GM19397 (cell line): ENCODE measurements at regions not wholly inside any gene's neighbourhood (a gene's known extent, or its start where the extent isn't known, plus 50 kb on each side); places are given as distances from the start of the nearest gene placed in this dataset.
"Not testable (repeated sequence)": the region's sequence is repeated elsewhere in the genome, so short reads cannot be mapped to it uniquely, and the experiment has no call there.

Experiments used
- ATAC-seq: cut with Tn5 transposase; IDR thresholded peaks from one replicate; pipeline ENCODE4 v1.9.1; 2021; ENCODE audit warnings: mild to moderate bottlenecking, moderate library complexity; ENCODE audit not compliant: unreplicated experiment

DNA sequence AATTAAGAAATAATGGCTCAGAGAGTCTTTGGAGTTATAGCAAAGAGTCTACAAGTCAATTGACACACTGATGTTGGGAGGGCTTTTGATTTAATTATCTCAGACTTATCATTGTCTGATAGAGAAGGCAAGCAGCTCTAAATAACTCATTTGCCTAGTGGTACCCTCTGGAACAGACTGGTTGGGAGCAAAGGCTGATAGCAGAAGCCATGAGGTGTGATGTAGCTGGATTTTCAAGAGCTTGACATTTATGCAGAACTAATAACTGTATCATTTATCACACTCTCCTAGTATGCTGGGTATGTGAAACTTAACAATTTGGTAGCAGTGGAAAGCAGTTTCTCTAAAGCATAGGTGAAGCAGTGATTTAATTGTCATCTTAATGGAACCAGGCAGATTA is 380.6 kb downstream of the TENT5A start:
- no peak for ATAC-seq

DNA sequence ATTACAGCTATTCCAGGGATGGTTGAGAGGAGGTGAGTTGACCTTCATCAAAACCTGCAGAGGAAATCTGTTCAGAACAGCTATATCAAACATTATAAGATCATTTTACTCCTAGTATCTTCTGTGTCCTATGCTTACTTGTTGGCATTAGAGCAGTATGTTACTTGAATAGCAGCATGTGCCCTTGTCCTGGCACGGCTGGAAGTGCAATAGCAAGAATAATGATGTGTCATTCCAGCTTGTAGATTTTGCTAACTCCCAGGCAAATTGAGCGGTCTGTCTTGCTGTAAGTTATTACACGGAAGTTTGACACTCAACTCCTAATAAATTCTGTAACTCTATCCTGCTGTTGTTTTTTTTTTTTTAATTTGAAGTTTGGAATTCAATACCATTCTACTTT is 385.5 kb downstream of the TENT5A start:
- no peak for ATAC-seq

DNA sequence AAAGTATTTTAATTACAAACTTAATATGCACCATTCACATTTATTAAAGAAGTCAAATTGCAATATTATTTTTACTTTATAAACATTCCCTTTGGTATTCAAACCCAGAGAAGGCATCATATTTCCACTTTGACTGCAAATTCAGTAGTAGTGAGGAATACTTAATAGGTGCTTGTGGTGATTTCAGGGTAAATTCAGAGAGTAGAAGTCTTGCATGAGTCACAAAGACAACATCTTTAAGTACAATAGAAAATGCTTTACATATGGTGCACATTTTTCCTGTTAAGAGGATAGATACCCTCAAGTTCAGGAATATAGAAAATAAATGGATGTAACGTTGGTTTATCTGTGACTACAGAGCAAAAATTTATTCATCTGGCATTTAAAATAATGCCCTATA is 390.2 kb downstream of the TENT5A start:
- no peak for ATAC-seq

DNA sequence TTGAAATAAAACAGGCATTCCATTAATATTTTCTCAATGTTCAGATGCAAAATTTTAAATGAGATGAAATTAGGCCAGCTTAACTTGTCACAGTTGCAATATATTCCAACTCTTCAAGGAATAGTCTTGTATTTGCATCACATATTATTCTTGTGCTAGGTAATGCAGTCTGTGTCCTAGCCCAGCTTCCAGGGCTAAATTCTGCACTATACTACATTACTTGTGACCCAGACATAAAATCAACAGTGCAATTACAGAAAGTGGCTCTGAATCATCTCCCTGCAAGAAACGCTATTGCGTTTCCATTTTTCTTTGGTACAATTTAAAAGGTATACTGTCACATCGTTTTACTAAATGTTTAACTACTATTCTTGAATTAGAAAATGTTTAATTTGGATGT is 399.2 kb downstream of the TENT5A start:
- no peak for ATAC-seq

DNA sequence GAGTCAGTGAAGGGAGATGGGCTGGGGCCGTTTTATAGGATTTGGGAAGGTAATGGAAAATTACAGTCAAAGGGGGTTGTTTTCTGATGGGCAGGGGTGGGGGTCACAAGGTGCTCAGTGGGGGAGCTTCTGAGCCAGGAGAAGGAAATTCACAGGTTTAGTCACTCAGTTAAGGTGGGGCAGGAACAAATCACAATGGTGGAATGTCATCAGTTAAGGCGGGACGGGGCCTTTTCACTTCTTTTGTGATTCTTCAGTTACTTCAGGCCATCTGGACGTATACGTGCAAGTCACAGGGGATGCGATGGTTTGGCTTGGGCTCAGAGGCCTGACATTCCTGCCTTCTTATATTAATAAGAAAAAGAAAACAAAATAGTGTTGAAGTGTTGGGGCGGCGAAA is 408.5 kb downstream of the TENT5A start:
- ATAC-seq: not testable (repeated sequence)

DNA sequence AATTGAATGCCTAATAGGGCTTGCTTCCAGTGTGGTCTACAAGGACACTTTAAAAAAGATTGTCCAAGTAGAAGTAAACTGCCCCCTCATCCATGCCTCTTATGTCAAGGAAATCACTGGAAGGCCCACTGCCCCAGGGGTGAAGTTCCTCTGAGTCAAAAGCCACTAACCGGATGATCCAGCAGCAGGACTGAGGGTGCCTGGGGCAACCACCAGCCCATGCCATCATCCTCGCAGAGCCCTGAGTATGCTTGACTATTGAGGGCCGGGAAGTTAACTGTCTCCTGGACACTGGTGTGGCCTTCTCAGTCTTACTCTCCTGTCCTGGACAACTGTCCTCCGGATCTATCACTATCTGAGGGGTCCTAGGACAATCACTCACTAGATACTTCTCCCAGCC is 411.5 kb downstream of the TENT5A start:
- no peak for ATAC-seq

DNA sequence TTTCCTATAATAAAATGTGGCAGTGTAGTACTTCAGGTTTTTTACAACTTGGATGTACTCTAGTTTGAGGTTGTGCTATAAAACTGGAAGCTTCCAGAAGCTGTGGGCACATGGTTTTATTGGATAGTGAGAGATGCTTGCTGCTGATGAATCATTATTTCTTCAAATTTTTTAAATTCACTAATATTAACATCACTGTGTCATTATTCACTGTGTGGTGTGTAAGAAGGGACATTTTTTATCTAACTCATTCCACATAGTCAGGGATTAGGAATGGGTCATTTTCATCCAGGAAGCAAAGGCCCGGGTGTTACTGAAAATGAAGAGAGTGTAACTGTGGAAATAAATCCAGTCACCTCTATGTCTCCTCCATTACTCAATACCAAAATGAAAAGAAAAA is 421.0 kb downstream of the TENT5A start:
- ATAC-seq: no peak

DNA sequence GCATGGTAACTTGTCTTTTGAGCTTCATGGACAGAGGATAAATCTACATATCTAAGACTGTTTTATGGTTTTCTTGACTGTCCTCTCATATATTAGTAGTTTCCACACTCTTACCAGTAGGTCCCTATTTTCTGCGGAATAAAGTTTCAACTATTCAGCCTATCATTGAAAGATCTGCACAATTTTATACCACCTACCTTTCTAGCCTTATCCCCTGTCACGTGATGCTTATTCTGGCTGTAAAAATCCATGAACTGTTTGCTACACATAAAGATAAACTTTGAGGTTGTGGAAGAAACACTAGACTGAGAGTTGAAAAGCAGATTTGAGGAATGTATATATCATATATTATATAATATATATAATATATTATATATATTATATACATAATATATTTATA is 423.8 kb downstream of the TENT5A start:
- no peak for ATAC-seq

DNA sequence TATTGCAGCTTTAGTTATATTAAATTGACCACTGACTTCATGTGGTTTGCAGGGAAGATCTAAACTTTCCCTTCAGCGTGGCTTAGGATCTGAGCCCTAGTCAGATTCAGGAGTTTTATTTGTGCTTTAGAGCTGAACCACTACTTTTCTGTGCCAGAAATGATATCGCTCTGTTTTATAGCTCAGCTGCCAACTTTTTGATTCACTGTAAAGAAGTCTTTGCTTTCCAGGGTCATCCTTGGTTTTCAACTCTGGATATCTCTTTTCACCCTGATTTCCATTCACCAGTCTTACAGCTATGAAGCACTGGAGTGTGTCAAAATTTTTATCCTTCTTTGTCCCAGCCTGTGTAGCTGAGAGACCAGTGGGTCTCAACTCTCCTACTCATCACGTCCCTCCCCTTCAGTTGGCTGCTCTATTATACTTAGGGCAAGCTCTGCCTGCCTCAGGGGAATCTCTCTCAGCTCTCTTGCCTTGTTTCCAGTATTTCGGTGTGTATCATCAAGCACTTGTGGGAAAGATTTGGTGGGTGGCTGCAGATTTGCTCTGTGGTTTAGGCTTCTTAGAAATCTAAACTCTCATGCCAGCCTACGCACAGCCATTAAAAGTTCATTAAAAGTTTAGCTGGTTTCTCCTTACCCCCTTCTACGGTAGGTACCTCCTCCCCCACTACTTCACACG is 425.5 kb downstream of the TENT5A start:
- ATAC-seq: no peak

DNA sequence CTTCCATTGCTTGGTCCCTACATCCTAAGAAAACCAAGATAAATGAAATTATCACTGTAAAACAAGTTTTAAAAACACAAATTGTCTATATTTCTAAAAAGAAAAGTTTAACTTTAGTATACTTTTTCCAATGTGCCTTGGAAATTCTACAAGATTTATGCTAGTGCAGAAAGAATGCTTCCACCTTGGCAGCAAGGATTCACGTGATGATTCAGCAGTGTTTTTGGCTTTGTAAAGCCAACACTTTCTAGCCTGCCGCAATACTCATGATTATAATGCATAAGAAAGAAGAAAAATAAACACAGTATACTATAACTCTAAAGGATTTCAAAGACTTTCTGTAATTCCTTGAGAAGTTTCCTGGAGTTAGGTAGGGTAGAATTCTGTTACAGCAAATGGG is 442.7 kb downstream of the TENT5A start:
- ATAC-seq: no peak

DNA sequence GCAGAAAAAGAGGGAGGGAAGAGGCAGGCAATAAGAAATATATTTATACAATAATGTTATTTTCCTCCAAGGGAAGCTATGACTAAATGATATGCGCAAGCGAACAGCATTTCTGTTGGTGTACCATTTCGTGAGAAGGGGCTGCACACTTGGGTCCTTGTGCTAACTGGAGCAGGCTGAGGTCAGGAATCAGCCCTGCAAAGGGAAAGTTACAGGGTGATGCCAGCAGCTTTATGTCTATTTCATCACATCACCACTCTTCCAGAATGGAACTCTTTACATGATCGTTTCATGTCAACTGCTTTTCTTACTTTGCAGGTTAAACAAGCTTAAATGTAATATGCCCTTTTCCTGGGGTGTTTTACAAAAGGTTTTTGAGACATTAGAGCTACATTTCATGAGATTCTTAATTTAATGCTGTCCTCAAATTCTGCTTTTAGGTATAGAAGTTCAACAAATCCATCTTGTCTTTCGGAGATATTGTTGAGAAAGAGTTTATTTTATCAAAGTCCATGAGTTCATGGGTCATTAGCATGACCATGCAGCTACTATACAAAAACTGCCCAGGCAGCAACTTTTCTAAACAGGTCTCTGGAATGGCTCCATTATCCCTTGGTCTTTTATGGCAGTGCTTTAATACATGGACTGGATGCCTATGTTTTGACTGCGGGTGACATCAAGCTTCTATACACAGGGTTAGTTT is 443.8 kb downstream of the TENT5A start:
- no peak for ATAC-seq

DNA sequence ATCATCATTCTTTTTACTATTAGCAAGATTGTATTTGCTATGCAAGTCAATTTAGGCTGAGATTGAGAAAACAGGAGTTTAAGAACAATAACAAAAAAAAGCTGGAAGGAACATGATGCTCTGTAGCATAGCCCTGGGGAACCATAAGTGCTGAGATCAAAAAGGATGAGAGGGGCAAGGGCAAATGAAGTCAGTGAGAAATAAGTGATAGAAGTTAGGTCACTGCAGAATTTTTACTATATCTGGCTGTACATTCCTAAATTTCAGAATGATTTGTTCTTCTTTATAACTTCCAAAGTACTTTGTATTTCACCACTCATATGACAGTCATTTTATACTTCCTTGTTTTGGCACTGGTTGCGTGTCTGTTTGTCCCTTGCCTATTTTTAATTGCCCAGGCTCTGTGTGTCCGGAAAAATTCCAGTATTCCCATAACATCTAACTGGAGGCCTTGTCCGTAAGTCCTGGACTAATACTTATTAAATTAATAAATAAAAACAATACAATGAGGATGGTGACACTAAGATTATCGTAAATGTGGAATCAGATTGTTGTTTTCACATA is 444.7 kb downstream of the TENT5A start:
- no peak for ATAC-seq

DNA sequence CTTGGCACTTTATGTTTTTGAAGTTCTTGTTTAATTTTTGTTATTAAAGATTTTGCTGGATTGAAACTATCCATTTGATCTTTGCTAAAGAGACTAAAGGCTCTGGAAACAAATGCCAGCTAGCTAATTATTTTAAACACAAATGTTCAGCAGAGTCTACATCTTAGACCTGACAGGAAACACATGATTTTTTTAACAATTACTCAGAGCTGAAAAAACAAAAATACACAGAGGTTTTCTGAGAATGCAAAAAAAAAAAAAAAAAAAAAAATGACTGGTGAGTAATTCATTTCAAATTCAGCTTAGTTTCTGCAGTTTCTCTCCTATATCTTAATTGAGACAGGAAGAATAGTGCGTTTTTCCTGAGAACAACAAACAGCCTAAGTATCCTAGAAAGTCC is 448.0 kb downstream of the TENT5A start:
- no peak for ATAC-seq

DNA sequence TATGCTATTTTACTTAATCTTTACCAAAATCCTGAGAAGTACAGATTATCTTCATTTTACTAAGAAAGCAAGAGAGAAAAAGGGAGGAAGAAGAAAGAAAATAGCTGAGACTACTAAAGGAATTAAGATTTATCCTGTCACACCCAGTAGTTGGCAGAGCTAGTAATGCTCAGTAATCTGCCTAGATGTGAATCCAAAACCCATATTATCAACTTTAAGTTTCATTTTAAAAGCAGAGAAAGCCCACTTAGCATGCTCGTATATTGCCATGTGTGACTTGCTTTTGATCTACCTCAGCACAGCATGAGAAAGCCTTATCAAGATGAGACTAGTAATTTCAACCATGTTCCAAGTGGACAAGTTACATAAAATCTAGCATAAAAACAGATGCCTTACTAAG is 451.5 kb downstream of the TENT5A start:
- no peak for ATAC-seq

DNA sequence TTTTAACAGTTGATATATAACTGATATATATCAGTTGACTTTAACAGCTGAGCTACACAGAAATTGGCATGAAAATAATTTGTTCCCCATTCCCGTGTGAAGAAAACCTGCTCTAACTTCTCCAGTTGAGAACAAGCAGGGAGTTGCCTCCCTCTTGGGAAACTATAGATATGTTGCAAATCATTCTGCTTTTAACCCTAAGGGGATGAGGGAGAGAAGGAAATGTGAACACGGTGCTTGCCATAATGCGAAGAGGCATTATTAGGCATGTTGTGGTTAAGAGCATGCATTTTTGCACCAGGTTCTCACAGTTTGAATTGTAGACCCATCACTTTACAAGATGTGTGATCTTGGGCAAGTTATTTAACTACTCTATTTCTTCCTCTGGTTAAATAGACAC is 453.7 kb downstream of the TENT5A start:
- no peak for ATAC-seq

DNA sequence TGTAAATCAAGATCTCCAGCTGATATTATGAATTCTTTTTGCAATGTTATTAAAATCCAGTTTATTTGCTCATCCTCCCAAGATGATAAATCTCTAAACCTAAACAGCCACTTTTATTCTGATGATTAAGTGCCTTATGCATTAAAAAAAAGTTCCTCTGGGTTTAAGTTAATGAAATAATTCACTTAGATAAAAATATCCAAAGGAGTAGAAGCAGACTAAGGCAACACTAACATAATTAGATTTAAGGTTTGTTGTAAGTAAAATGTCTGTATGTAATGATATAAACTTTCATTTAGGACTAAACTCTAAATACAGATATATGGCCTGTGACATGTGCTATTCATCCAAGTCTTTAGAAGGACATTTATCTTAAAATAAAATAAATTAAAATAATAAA is 457.2 kb downstream of the TENT5A start:
- no peak for ATAC-seq

DNA sequence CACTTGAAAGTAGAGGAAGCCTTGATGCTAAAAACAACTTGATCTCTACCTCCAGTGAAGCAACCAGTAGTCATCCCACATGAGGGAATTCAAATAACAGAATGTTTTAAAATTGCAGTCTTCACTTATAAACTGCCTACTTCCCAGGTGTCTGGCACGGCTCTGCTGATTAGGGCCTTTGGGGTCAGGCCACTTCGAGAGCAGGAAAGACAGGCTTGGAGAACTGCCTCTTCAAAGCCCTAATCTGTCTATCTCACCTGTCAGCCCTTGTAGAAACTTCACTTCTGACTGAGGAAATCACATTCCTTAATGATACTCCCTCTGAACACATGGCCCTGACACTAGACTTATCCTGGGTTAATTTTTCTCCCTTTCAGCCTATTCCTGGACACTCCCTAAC is 458.6 kb downstream of the TENT5A start:
- no peak for ATAC-seq

DNA sequence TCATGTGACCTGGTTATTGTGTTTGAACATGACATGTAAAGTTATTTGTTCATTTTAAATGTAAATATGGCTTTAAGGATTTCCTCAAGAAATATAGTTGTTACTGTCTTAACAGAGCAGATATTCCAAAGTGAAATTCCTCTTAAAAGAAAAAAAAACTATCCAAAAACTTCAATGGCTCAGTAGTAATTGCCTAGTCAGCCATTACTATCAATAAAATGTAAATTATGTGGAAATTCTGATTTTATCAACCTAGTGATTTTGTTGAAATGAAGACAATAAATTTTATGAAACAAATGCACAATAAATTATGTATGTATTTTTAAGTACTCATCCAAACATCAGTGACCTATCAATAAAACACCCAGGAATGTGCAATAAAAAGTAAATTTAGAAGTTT is 463.3 kb downstream of the TENT5A start:
- no peak for ATAC-seq

DNA sequence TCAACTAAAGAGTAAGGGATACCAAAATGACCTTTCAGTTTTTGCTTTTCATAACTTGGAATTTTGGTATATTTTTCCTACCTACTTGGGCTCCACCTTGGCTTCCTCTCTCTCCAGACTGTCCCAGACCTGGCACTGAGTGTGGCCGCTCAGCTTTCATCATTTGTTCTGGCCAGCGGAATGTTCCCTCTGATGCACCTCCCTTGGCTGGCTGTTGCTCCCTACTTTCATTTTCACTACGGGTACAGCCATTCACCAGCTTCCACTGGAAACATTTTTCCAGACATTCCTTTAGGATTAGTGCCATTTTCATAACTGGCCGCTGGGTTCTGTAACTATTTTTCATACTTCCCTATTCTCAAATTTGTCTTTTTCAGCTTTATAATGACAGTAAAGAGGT is 487.4 kb downstream of the TENT5A start:
- no peak for ATAC-seq

DNA sequence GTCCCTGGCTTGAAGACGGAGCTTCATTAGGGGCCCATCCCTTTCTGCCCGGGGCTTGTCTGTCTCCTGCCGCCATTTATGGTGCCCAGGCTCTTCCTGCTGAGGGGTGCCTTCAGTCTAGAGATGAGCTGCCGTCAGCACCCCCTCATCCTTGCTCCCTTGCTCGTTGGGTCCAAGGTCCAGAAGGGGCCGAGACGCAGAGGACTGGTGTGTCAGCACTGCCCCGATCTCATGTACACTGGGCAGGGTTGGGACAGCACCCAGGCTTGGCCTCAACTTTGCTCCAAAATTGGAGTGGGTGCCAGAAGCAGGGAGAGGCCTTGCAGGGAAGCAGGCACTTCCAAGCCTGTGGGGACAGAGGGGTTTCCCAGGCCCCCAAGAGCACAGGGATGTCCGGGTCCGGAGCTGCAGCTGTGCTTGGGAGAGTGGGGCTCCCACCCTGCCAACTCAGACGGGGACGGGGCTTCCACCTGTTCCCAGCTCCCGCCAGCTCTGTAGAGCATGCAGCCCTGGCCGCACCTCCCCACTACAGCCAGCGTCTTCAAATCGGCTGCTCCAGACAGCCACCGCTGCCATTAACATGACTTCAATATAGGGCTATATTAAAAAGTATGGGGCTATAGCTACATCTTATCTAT is 488.8 kb downstream of the TENT5A start:
- no peak for ATAC-seq

DNA sequence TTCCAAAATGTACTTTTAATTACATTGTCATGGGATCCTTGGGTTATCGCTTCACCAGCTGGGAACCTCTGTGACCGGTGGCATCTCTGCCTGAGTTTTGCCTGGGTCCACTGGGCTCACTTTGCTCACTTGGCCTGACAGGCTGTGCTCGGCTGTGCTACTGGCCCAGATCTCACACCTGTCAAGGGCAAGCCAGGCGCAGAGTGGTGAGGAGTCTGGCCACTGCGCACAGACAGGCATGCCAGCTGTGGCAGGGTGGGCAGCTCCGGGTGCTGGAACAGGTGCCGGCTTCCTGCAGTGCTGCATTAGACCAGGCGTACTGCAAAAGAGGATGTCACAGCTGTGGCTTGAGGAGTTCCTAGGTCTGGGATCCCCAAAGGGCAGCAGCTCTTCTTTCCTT is 489.8 kb downstream of the TENT5A start:
- no peak for ATAC-seq

DNA sequence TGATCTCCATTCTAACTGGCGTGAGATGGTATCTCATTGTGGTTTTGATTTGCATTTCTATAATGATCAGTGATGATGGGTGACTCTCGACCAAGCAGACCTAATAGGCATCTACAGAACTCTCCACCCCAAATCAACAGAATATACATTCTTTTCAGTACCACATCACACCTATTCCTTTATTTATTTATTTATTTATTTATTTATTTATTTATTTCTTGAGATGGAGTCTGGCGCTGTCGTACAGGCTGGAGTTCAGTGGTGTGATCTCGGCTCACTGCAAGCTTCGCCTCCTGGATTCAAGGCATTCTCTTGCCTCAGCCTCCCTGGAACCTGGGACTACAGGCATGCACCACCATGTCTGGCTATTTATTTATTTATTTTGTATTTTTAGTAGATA is 496.3 kb downstream of the TENT5A start:
- ATAC-seq: not testable (repeated sequence)
